ENCODE measurements at regions not wholly inside any gene's neighbourhood (a gene's known extent, or its start where the extent isn't known, plus 50 kb on each side); places are given as distances from the start of the nearest gene placed in this dataset.

DNA sequence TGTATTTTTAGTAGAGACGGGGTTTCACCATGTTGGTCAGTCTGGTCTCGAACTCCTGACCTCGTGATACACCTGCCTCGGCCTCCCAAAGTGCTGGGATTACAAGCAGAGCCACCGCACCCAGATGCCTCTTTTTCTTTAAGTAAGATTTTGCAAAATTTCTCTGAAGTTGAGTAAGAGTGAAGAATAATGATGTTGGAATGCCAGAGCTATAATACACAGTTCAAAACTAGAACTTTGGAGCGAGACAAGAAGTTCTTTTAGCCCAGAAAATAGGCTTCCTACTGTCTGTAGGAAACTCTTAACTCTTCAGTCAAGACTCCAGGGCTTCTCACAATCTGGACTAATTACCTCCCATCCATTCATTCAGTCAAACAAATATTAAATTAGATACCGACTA, 51.4 kb downstream of the MARCHF4 start:
- TF ChIP-seq, protein P1, sequence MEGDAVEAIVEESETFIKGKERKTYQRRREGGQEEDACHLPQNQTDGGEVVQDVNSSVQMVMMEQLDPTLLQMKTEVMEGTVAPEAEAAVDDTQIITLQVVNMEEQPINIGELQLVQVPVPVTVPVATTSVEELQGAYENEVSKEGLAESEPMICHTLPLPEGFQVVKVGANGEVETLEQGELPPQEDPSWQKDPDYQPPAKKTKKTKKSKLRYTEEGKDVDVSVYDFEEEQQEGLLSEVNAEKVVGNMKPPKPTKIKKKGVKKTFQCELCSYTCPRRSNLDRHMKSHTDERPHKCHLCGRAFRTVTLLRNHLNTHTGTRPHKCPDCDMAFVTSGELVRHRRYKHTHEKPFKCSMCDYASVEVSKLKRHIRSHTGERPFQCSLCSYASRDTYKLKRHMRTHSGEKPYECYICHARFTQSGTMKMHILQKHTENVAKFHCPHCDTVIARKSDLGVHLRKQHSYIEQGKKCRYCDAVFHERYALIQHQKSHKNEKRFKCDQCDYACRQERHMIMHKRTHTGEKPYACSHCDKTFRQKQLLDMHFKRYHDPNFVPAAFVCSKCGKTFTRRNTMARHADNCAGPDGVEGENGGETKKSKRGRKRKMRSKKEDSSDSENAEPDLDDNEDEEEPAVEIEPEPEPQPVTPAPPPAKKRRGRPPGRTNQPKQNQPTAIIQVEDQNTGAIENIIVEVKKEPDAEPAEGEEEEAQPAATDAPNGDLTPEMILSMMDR (IDR thresholded peaks at IDR 0.05): no peak
- no peak for DNase-seq

DNA sequence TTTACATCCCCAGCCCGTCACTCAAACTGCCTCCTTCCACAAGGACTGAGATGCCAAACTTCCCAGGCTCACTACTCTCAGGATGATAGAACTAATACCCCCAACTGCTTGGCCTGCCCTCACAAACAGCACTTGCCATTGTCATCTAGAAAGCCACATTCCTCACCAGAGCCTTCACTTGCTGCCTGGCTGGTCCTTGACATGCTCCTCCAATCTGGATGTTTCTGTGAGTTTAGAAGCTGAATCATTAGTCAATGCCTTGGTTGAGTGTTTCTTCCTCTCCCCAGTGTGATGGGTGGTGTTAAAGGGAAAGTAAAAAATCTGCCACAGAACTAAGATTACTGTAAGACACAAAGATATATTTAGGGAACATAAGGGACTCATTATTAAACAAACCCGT, 52.5 kb downstream of the MARCHF4 start:
- DNase-seq (no peak), ATAC-seq (no peak)
- no peaks in the 10 kb centered on the region for H3K4me1 ChIP-seq
- H3K4me3 ChIP-seq: no peak overlapping the region
- no peak overlapping the region for H3K27ac ChIP-seq
- TF ChIP-seq, protein P1 (IDR thresholded peaks at IDR 0.05): no peak
- H3K27me3 ChIP-seq: peaks cover 4% of the 10 kb centered on the region
- no peaks in the 10 kb centered on the region for H3K9me3 ChIP-seq
- H3K36me3 ChIP-seq: no peaks in the 10 kb centered on the region
- intact Hi-C loops (cut with DNase I): no loop called here

More for the DNA sequence above, 51.4 kb downstream of the MARCHF4 start:
- intact Hi-C loops (cut with DNase I): no loop called here
- Histone ChIP-seq H3K27me3 (peaks cover 4% of the 10 kb centered on the region), H3K27ac (no peak overlapping the region), H3K4me1 (no peaks in the 10 kb centered on the region), H3K9me3 (no peaks in the 10 kb centered on the region), H3K36me3 (no peaks in the 10 kb centered on the region), H3K4me3 (no peak overlapping the region)
- no peak for ATAC-seq

DNA sequence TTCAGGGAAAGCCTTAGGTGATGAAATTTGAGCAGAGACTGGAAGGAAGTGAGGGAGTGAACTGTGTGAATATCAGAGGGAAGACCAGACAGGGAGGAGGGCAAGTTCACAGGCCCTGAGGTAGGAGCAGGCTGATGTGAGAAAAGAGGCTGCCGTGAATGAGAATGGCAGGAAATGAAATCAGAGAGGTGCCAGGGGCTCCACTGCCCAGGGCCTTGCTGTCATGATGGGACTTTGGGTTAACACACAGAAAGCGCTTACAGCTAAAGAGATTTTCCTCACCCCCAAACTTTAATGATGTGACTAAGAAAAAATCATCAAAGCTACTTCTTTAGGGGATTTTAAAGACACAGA, 53.8 kb downstream of the MARCHF4 start:
- no peaks in the 10 kb centered on the region for H3K36me3 ChIP-seq
- no peaks in the 10 kb centered on the region for H3K9me3 ChIP-seq
- DNase-seq (no peak), ATAC-seq (no peak)
- TF ChIP-seq, protein P1 (IDR thresholded peaks at IDR 0.05): no peak
- H3K27ac ChIP-seq: no peak overlapping the region
- intact Hi-C loops (cut with DNase I): no loop called here
- no peaks in the 10 kb centered on the region for H3K4me1 ChIP-seq
- H3K27me3 ChIP-seq: peaks cover 4% of the 10 kb centered on the region
- H3K4me3 ChIP-seq: no peak overlapping the region

DNA sequence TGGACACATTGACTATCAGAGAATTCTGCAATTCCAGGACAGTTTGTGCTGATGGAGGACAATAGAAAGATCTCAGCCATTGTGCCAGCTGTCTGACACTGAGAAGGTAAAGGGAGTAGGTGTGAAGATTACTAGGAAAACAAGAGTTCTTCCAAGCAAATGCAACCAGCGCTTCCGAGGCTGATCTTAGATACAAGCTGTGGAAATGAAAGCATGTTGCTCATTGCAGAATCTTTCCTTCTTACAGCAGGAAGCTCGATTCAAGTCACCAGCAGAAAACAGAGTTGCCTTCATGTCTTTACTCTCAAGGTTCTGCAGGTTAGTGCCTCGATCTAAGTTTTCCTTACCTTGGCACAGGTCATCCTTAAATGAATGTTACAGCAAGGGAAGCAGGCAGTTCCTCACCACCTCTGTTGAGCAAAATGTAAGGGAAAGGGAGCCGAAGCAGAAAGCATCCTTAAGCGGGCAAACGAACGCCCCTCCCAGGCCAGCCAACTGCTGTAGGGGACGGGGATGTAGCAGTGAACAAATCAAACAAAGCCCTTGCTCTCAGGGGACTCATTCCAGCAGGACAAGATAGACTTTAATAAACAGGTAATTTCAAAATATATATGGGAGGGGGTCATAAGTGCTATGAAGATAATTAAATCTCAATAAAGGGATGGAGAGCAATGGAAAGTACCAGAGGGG, 54.3 kb downstream of the MARCHF4 start:
- ATAC-seq (no peak), DNase-seq (no peak)
- intact Hi-C loops (cut with DNase I): no loop called here
- no peaks in the 10 kb centered on the region for H3K4me1 ChIP-seq
- H3K36me3 ChIP-seq: no peaks in the 10 kb centered on the region
- peaks cover 4% of the 10 kb centered on the region for H3K27me3 ChIP-seq
- no peak overlapping the region for H3K4me3 ChIP-seq
- no peak overlapping the region for H3K27ac ChIP-seq
- TF ChIP-seq, protein P1 (IDR thresholded peaks at IDR 0.05): no peak
- H3K9me3 ChIP-seq: no peaks in the 10 kb centered on the region

DNA sequence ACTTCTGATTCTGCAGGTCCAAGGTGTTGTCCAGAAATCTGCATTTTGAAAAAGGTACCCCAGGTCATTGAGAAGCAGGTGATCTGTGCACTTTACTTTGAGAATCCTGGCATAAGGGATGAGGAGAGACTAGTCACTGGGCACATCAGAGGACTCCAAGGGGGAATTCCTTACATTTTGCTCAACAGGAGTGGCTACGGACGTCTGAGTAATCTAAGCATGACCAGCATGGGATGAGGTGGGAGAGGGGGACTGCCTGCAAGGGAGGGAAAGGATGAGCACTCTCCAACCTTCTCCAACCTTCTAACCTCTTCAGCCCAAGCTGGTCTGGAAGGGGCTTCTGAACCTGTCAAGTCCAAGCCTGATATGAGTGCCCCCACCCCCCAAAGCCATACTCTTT, 55.5 kb downstream of the MARCHF4 start:
- H3K36me3 ChIP-seq: no peaks in the 10 kb centered on the region
- no peaks in the 10 kb centered on the region for H3K4me1 ChIP-seq
- ATAC-seq: no peak
- H3K27ac ChIP-seq: no peak overlapping the region
- no peaks in the 10 kb centered on the region for H3K9me3 ChIP-seq
- DNase-seq: no peak
- intact Hi-C loops (cut with DNase I): no loop called here
- TF ChIP-seq, protein P1 (IDR thresholded peaks at IDR 0.05): no peak
- no peak overlapping the region for H3K4me3 ChIP-seq
- H3K27me3 ChIP-seq: peaks cover 4% of the 10 kb centered on the region

Measured in upper lobe of right lung (tissue), 1 donor.